Stimulated activated CD8-positive, alpha-beta memory T cell treated with anti-CD3 and anti-CD28 coated beads, Interleukin-12 subunit alpha, Interleukin-12 subunit beta, amount 100 ng/mL, for 4 hours (primary cell): ENCODE measurements at regions not wholly inside any gene's neighbourhood (a gene's known extent, or its start where the extent isn't known, plus 50 kb on each side); places are given as distances from the start of the nearest gene placed in this dataset.
"Not testable (repeated sequence)": the region's sequence is repeated elsewhere in the genome, so short reads cannot be mapped to it uniquely, and the experiment has no call there.

ENCODE experiments used
- DNase-seq: peaks from one replicate; pipeline ENCODE4 v3.0.0-alpha.2; 2020; ENCODE audit warnings: low read depth

- DNase-seq: no peak
These were observed 631.1 kb upstream of the CPEB2 start for GRCh38 chr4:14371131-14371530.

- no peak for DNase-seq
These were observed 626.5 kb upstream of the CPEB2 start for GRCh38 chr4:14375816-14376215.

- DNase-seq: no peak
These were observed 623.1 kb upstream of the CPEB2 start for GRCh38 chr4:14379183-14379582.

GRCh38 chr4:14383652-14384051, 618.6 kb upstream of the CPEB2 start:
- DNase-seq: no peak

- no peak for DNase-seq
These were observed 617.5 kb upstream of the CPEB2 start for GRCh38 chr4:14384824-14385223.

- DNase-seq: no peak
These were observed 616.1 kb upstream of the CPEB2 start for GRCh38 chr4:14386196-14386595.

GRCh38 chr4:14387647-14388046, 614.6 kb upstream of the CPEB2 start:
- DNase-seq: no peak

- DNase-seq: no peak
These were observed 609.9 kb upstream of the CPEB2 start for GRCh38 chr4:14392378-14392777.

- DNase-seq: no peak
These were observed 606.1 kb upstream of the CPEB2 start for GRCh38 chr4:14396183-14396582.

GRCh38 chr4:14399848-14400247, 602.4 kb upstream of the CPEB2 start:
- DNase-seq: no peak

GRCh38 chr4:14400307-14400706, 602.0 kb upstream of the CPEB2 start:
- no peak for DNase-seq

GRCh38 chr4:14403132-14403531, 599.1 kb upstream of the CPEB2 start:
- DNase-seq: no peak

- DNase-seq: no peak
These were observed 597.6 kb upstream of the CPEB2 start for GRCh38 chr4:14404730-14405129.

- DNase-seq: no peak
These were observed 591.8 kb upstream of the CPEB2 start for GRCh38 chr4:14410516-14410915.

GRCh38 chr4:14415146-14415545, 587.1 kb upstream of the CPEB2 start:
- no peak for DNase-seq

GRCh38 chr4:14419516-14419915, 582.8 kb upstream of the CPEB2 start:
- no peak for DNase-seq

GRCh38 chr4:14426297-14426696, 576.0 kb upstream of the CPEB2 start:
- not testable (repeated sequence) for DNase-seq

GRCh38 chr4:14428125-14428524, 574.2 kb upstream of the CPEB2 start:
- DNase-seq: no peak

GRCh38 chr4:14431155-14432134, 570.8 kb upstream of the CPEB2 start:
- DNase-seq: no peak

- no peak for DNase-seq
These were observed 567.8 kb upstream of the CPEB2 start for GRCh38 chr4:14434483-14434882.

GRCh38 chr4:14434916-14435315, 567.4 kb upstream of the CPEB2 start:
- DNase-seq: no peak

GRCh38 chr4:14441561-14441960, 560.7 kb upstream of the CPEB2 start:
- no peak for DNase-seq

GRCh38 chr4:14445882-14446281, 556.4 kb upstream of the CPEB2 start:
- no peak for DNase-seq

GRCh38 chr4:14446311-14446710, 556.0 kb upstream of the CPEB2 start:
- DNase-seq: no peak
